NB4 (cell line): ENCODE measurements at regions not wholly inside any gene's neighbourhood (a gene's known extent, or its start where the extent isn't known, plus 50 kb on each side); places are given as distances from the start of the nearest gene placed in this dataset.

Experiments
- CTCF ChIP-seq: IDR thresholded peaks from one replicate; pipeline ENCODE4 v1.5.1; 2012; ENCODE audit warnings: low read depth, low read length
- POLR2A ChIP-seq: IDR thresholded peaks from 2 replicates; pipeline ENCODE4 v1.6.1; 2011; ENCODE audit warnings: mild to moderate bottlenecking; ENCODE audit not compliant: insufficient read length; ENCODE audit errors: extremely low read depth

GRCh38 chr2:18889565-18890332 lies 300.4 kb upstream of the NT5C1B start:
- no peak for TF ChIP-seq CTCF
- TF ChIP-seq POLR2A, result no peak
